Activated B cell treated with CpG ODN at 0.5 μM for 24 hours (primary cell): ENCODE measurements at regions not wholly inside any gene's neighbourhood (a gene's known extent, or its start where the extent isn't known, plus 50 kb on each side); places are given as distances from the start of the nearest gene placed in this dataset.

Source experiments
- ATAC-seq: fragments of 200-7000 bp; cut with Tn5 transposase; one replicate; pipeline ENCODE4 v1.10.0; 2021; ENCODE audit warnings: low read depth, mild to moderate bottlenecking, moderate library complexity
- CTCF ChIA-PET: fragments of 350-600 bp; sonication (Branson Sonifier 250); formaldehyde crosslinking; loops from one replicate; lab custom pipeline; 2021; ENCODE audit warnings: antibody characterized with exemption; lab: Charles Lee
- POLR2A ChIA-PET: fragments of 350-600 bp; sonication (Branson Sonifier 250); formaldehyde crosslinking; loops from one replicate; lab custom pipeline; 2021; ENCODE audit warnings: antibody characterized with exemption; lab: Charles Lee
- DNase-seq: peaks from one replicate; pipeline ENCODE4 v3.0.0; 2022
- H3K27ac Mint-ChIP-seq: one replicate; pipeline ENCODE4 v1.8.0; 2020; ENCODE audit warnings: mixed read lengths
- H3K27me3 Mint-ChIP-seq: one replicate; pipeline ENCODE4 v1.8.0; 2021; ENCODE audit warnings: mixed read lengths
- H3K36me3 Mint-ChIP-seq: one replicate; pipeline ENCODE4 v1.8.0; 2021; ENCODE audit warnings: low read depth, mixed read lengths
- H3K4me1 Mint-ChIP-seq: one replicate; pipeline ENCODE4 v1.8.0; 2021; ENCODE audit warnings: mixed read lengths
- H3K4me3 Mint-ChIP-seq: one replicate; pipeline ENCODE4 v1.8.0; 2020; ENCODE audit warnings: mild to moderate bottlenecking, mixed read lengths
- H3K9me3 Mint-ChIP-seq: one replicate; pipeline ENCODE4 v1.8.0; 2020; ENCODE audit warnings: mixed read lengths
- CTCF ChIP-seq: fragments of 200-600 bp; IDR thresholded peaks from one replicate; pipeline ENCODE4 v1.8.0; 2022; ENCODE audit warnings: antibody characterized with exemption, mild to moderate bottlenecking
- intact Hi-C: fragments of 100-400 bp; cut with micrococcal nuclease; formaldehyde crosslinking; loops from one replicate; pipeline ENCODE4 v1.15.1; 2024

- CTCF ChIA-PET, result interaction anchor here (0.8 kb wide), 1 partner anchor 27 kb away, joined by 3 read pairs; no protein-coding TSS in a partner anchor
- H3K27ac Mint-ChIP-seq, result no peak overlapping the region
- no peaks in the 10 kb centered on the region for H3K27me3 Mint-ChIP-seq
- no peak for DNase-seq
- intact Hi-C loops, result no loop called here
- no peaks in the 10 kb centered on the region for H3K9me3 Mint-ChIP-seq
- TF ChIP-seq CTCF, result no peak
- no peak for ATAC-seq
- no peak overlapping the region for H3K4me3 Mint-ChIP-seq
- POLR2A ChIA-PET, result no interaction called here
- no peaks in the 10 kb centered on the region for H3K4me1 Mint-ChIP-seq
- H3K36me3 Mint-ChIP-seq, result peaks cover 9% of the 10 kb centered on the region
Observed at GRCh38 chr22:46089426-46090035, 60.8 kb upstream of the PPARA start.

- intact Hi-C loops, result no loop called here
- H3K4me3 Mint-ChIP-seq, result no peak overlapping the region
- DNase-seq (no peak), ATAC-seq (no peak)
- no peak overlapping the region for H3K27ac Mint-ChIP-seq
- no peaks in the 10 kb centered on the region for H3K27me3 Mint-ChIP-seq
- H3K9me3 Mint-ChIP-seq, result no peaks in the 10 kb centered on the region
- H3K36me3 Mint-ChIP-seq, result peaks cover 9% of the 10 kb centered on the region
- CTCF ChIA-PET, result no interaction called here
- TF ChIP-seq CTCF, result no peak
- H3K4me1 Mint-ChIP-seq, result no peaks in the 10 kb centered on the region
- POLR2A ChIA-PET, result no interaction called here
Observed at GRCh38 chr22:46090036-46090591, 60.2 kb upstream of the PPARA start.

- H3K27ac Mint-ChIP-seq, result no peak overlapping the region
- intact Hi-C loops, result no loop called here
- H3K4me1 Mint-ChIP-seq, result no peaks in the 10 kb centered on the region
- peaks cover 9% of the 10 kb centered on the region for H3K36me3 Mint-ChIP-seq
- POLR2A ChIA-PET, result no interaction called here
- ATAC-seq (no peak), DNase-seq (no peak)
- no peaks in the 10 kb centered on the region for H3K27me3 Mint-ChIP-seq
- no peaks in the 10 kb centered on the region for H3K9me3 Mint-ChIP-seq
- CTCF ChIA-PET, result no interaction called here
- H3K4me3 Mint-ChIP-seq, result no peak overlapping the region
- no peak for TF ChIP-seq CTCF
Observed at GRCh38 chr22:46090631-46091201, 59.6 kb upstream of the PPARA start.

GRCh38 chr22:46091277-46091977 lies 58.9 kb upstream of the PPARA start:
- Mint-ChIP-seq H3K9me3 (no peaks in the 10 kb centered on the region), H3K27ac (no peak overlapping the region), H3K4me1 (no peaks in the 10 kb centered on the region), H3K36me3 (peaks cover 9% of the 10 kb centered on the region), H3K4me3 (no peak overlapping the region), H3K27me3 (no peaks in the 10 kb centered on the region)
- intact Hi-C loops, result no loop called here
- ChIA-PET POLR2A (no interaction called here), CTCF (no interaction called here)
- TF ChIP-seq CTCF, result no peak
- ATAC-seq (no peak), DNase-seq (no peak)

- no peak for DNase-seq
- intact Hi-C loops, result no loop called here
- no peak overlapping the region for H3K4me3 Mint-ChIP-seq
- ChIA-PET CTCF (no interaction called here), POLR2A (no interaction called here)
- no peak for ATAC-seq
- peaks cover 7% of the 10 kb centered on the region for H3K36me3 Mint-ChIP-seq
- H3K27me3 Mint-ChIP-seq, result no peaks in the 10 kb centered on the region
- H3K9me3 Mint-ChIP-seq, result no peaks in the 10 kb centered on the region
- TF ChIP-seq CTCF, result no peak
- H3K27ac Mint-ChIP-seq, result no peak overlapping the region
- no peaks in the 10 kb centered on the region for H3K4me1 Mint-ChIP-seq
Observed at GRCh38 chr22:46092011-46092410, 58.3 kb upstream of the PPARA start.
